Activated CD8-positive, alpha-beta memory T cell treated with anti-CD3 and anti-CD28 coated beads for 36 hours (primary cell): ENCODE measurements at regions not wholly inside any gene's neighbourhood (a gene's known extent, or its start where the extent isn't known, plus 50 kb on each side); places are given as distances from the start of the nearest gene placed in this dataset.

ENCODE experiments used
- CTCF ChIA-PET: fragments of 350-600 bp; sonication (Branson Sonifier 250); formaldehyde crosslinking; loops from one replicate; lab custom pipeline; 2021; ENCODE audit warnings: antibody characterized with exemption; lab: Charles Lee
- POLR2A ChIA-PET: fragments of 350-600 bp; sonication (Branson Sonifier 250); formaldehyde crosslinking; loops from one replicate; lab custom pipeline; 2021; ENCODE audit warnings: antibody characterized with exemption; lab: Charles Lee

DNA sequence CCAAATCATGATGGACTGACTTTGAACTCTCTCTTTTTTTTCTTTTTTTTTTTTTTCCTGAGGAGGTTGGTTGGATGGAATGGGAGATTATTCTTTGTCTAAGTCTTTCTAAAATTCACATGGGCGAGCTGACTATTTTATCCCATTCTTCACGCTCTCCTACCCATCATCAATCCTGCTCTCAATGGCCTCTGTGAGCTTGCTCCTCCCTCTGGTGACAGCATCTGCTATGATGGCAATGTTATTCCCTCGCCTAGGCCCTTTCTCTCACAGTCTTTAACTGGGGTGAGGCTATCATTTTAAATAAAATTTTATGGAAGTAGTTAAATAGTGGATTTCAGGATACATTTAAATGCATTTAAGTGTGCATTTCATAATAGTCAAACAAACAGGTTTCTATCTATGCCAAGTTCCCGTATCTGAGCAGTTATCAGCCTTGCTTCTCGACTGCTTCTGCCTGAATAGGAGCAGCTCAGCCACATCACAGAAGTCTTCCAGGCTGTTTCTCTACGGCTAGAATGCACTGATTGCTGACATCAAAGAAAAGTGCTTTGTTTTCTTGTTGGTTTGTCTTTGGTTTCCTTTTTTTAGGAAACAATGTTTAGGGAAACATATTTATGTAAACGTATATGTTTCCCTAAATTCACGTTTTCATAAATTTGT, 2233.8 kb downstream of the MAT2B start:
- ChIA-PET POLR2A (no interaction called here), CTCF (no interaction called here)

DNA sequence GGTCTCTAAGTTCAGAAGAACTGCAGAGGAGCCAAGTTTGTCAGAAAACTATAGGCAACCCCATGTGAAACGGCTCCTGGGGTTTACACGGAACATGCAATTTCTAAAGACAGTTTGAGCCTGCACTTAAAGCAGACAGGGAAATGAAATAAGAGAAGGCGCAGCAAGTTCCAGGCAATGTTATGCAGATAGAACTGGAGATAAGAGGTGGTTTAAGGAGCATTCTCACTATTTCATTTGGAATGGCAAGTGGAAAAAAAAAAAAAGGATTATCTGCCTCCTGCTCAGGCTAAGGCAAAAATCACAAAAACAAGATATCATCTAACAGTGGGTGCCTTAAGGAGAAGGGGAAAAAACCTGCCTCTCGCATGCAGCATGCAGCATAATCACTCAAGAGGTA, 2252.4 kb downstream of the MAT2B start:
- ChIA-PET POLR2A (no interaction called here), CTCF (no interaction called here)

DNA sequence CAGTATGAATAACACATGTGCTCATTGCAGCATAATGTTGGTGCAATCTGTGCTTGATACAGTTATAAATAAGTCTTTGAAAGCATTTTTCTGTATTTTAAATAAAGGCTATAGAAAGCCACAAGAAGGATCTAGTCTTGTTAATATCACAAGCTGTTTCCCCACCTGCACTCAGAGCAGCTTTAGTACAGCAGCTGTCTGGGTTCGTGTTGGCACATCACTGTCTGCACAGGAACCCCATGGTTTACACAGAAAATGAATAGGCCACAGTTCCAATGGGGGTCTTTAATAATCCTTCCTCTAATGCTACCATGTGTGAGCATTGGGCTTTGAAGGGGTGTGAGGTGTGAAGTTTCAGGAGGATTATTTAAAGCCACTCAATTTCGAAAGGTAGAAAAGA, 2269.7 kb downstream of the MAT2B start:
- CTCF ChIA-PET = no interaction called here
- POLR2A ChIA-PET = no interaction called here

DNA sequence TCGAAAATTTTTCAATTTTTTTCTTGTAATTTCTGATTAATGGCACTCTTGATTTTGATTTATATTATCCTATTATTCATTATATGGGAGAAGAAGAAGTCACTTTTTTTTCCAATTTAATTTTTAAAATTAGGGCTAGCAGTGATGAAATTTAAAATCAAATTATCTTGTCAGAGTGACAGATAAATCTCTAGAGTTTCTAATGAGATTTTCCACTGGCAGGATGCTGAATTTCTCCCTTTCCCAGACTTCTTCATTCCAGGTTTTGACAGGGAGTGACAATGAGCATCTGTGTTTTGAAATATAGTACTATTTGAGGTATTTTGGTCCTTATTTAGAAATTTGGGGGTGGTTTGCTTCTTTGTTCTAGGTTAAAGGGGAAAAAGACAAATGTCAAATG, 2274.1 kb downstream of the MAT2B start:
- ChIA-PET CTCF (no interaction called here), POLR2A (no interaction called here)

DNA sequence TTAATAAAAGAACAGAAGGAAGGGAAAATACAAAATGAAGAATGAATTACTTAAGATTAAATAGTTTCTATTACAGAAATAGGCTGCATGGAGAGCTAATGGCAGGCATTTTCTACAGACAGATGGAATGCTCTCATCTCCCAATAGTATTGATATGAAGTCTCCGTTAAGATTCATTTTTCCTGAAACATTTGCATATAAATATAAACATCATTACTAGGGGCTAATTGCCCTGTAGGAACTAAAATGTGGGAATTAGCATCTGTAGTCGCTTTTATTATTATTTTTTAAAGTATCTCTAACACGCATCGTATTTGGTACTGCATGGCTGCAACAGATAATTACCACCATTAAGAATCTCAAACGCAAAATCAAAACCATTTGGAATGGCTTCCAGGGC, 2275.5 kb downstream of the MAT2B start:
- CTCF ChIA-PET = no interaction called here
- POLR2A ChIA-PET = no interaction called here

DNA sequence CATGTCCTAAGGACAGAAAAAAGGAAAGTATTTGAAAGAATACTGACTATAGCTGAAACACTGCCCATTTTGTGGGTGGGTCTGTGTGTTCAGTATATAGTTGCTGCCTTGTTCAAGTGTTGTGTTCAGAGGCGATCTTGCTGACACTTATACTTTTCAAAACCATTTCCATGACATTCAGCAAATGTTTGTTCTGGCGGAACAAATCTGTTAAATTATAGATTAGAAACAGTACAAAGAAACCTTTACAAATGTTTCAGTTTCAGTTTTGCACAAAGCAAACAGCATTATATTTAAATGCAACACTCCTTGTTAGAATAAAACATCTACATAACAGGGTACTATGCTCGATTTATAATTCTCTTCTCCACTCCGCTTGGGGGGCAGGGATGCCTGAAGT, 2276.3 kb downstream of the MAT2B start:
- ChIA-PET POLR2A (no interaction called here), CTCF (no interaction called here)

DNA sequence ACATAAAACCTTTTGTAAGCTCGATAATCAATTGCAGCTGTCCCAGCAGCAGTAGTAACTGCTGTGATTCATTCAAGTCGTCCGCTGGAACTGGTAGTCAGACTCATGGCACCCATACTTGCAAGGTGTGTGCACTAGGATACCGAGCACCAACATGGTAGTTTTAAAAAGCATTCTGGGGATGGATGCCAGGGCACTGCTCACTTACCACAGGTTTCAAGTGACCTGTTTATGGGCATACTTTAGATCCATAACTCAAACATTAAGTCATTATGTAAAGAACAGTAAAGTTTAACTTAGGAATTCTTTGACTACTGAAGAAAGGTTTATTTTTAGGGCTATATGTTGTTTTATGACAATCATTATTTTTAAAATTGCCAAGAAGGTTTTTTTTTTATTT, 2277.6 kb downstream of the MAT2B start:
- ChIA-PET POLR2A (no interaction called here), CTCF (no interaction called here)

DNA sequence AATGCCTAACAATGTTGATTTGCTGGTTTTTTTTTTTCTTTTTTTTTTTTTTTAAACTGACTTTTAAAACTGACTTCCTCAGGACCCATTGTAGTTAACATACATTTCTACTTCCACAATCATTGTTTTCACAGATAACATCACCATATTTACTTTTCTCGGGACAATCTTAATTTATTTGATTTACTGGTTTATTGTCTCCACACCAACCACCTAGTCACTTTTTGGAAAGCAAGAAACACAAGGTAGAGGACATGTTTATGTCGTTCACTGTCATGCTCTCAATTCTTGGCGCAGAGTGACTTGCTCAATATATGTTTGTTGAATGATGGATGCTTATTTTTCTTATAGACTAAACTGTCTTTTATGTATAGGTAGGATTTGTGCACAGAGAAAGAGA, 2280.7 kb downstream of the MAT2B start:
- POLR2A ChIA-PET = no interaction called here
- CTCF ChIA-PET = no interaction called here

DNA sequence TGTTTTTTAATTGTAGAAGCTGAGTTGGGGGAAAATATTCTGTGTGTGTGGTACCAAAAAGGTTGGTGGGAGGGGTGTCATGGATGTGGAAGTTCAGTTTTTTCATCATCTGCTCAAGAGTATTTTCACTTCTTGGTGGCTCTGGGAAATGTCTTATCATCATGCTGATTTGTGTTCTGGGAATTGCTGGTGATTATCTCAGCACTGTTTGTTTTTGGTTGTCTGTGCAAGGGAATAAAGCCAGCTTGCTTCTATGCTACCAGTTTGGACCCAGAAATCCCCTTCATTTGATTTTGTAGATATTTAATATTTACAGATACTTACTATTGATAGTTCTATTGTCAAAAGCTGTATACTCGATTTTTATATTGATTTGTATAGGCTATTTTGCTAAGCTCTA, 2289.7 kb downstream of the MAT2B start:
- CTCF ChIA-PET = no interaction called here
- POLR2A ChIA-PET = no interaction called here

DNA sequence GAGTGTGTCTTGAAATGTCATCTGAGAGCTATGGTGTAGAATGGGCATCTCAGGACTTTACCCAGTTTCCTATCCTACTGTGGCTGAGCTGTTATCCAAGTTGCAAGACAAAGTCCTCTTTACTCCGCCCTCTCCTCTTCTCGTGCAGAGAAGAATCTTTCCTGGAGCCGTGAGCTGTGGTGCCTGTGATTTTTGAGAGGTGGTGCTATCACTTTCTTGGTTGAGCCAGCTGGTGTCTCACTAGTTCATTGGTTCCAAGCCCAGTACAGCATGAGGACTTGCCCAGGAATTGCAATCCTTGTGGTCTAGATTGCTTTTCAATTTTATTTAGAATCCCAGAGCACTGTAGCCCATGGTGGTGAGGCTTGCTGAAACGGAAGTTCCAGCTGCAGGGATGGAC, 2300.3 kb downstream of the MAT2B start:
- ChIA-PET CTCF (no interaction called here), POLR2A (no interaction called here)

DNA sequence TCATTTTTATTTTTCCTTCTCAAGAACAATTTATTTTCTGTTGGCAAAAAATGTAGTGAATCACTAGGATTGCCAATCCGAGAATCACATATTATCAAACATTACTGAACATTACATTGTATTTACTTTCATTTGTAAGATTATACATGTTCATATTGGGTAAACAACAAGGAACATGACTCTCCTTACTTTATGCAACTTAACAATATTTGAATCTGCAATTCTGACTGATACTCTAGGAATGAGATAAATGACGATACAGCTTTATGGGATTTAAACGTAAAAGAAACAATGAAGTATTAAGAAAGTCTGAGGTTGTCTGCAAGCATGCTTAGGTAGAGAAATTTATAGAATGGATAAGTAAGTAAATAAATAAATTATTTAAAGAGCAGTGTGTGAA, 2302.9 kb downstream of the MAT2B start:
- ChIA-PET CTCF (no interaction called here), POLR2A (no interaction called here)

DNA sequence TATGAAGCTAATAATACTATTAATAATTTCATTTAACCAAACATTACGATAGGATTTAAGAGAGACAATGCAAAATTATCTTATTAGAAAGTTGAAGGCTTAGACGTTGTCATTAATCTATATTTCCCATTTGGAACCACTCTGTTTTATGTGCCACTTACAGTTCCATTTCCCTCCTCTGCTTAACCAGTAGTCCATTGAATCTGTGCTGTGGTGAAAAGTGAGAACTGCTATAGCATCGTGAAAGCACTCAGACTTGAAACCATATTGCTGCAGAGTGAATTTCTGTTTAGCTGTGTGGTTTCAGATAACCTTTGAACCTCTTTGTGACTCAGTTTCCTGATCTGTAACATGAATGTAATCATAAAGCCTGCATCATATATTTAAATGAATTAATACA, 2304.5 kb downstream of the MAT2B start:
- CTCF ChIA-PET = no interaction called here

DNA sequence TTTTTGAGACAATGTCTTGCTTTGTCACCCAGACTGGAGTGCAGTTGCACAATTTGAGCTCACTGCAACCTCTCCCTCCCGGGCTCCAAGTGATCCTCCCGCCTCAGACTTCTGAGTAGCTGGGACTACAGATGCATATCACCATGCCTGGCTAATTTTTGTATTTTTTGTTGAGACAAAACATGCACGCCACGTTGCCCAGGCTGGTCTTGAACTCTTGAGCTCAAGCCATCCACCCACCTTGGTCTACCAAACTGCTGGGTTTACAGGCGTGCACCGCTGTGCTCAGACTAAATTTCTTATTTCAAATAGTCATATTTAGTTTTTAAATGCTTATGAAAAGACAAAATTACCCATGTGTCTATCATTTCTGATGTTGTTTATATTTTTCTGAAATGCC, 2324.1 kb downstream of the MAT2B start:
- ChIA-PET POLR2A (no interaction called here), CTCF (no interaction called here)

More for the DNA sequence above, 2304.5 kb downstream of the MAT2B start:
- POLR2A ChIA-PET = no interaction called here

DNA sequence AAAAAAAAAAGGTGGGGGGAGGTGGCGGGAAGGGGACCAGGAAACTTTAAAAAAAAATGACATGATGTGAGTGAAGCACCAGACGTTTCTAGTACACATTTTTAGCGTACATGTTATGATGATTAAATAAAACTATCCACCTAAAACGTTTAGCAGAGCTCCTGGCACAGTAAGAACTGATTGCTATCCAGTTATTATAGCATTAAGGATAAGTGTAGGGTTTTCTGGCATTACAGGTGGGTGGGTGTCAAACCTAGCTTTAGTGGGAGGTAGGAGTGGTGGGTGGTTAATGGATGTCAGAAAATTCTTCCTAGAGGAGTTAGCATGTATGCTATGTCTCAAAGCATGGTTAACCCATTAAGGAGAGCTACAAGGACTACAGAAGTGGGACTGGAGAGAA, 2329.5 kb downstream of the MAT2B start:
- POLR2A ChIA-PET = no interaction called here
- CTCF ChIA-PET = no interaction called here

DNA sequence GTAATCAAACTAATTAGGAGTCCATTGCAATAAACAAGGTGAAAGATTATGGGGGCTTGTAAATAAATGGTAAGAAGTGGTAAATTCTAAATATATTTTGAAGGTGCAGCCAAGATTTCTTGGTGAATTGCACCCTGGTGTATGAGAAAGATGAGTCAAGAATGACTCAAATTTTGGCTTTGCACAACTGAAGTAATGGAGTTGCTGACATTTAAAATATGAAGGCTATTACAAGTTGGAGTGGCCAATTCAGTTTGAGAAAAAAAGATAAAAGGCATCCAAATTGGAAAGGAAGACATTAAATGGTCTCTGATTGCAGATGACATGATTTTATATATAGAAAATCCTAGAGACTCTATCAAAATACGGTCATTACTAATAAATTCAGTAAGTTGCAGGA, 2330.6 kb downstream of the MAT2B start:
- ChIA-PET CTCF (no interaction called here), POLR2A (no interaction called here)

DNA sequence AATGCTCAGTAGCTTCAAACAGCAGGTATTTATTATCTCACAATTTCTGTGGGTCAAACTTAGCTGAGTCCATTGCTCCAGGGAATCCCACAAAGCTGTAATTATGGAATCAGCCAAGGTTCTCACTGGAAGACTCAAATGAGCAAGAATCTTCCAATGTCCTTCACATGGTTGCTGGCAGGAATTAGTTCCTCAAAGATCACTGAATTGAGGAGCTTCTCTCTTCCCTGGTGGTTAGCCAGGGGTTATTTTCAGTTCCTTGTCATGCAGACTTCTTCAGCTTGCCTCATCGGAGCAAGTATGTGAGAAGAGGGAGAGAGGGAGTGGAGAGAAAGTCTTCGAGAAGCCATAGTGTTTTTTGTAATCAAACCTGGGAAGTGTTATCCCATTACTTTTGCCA, 2331.9 kb downstream of the MAT2B start:
- POLR2A ChIA-PET = no interaction called here

DNA sequence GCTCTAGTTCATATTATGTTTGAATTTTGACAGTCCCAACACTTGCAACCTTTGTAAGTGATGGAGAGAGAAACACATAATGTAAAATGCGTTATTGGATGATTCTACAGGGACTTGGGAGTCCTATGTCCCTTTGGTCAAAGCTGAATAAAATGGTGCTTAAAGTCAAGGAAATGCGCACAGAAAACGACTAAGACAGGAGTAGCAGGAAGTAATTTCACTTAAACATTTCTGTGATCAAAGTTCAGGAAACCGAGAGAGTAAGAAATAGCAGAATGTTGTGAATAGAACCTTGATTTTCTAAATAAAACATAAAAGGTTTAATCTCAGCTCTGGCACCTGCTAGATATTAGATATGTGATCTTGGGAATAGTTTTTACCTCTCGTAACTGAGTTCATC, 2339.2 kb downstream of the MAT2B start:
- ChIA-PET POLR2A (no interaction called here), CTCF (no interaction called here)

More for the DNA sequence above, 2331.9 kb downstream of the MAT2B start:
- CTCF ChIA-PET = no interaction called here

DNA sequence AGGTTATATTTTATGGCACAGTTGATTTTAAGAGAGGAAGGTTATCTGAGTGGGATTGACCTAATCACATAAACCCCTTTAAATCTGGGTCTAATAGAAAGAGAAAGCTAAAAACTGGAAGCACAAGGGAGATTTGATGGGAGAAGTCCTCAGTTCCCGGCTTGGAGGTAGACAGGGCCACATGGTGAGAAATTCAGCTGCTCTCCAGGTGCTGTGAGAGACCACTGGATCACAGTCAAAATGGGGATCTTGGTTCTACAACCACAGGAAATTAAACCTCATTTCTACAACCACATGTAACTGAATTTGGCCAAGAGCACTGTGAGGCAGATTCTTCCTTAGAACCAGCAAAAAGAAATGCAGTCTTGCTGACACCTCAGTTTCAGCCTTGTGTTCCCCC, 2352.7 kb downstream of the MAT2B start:
- CTCF ChIA-PET = no interaction called here

DNA sequence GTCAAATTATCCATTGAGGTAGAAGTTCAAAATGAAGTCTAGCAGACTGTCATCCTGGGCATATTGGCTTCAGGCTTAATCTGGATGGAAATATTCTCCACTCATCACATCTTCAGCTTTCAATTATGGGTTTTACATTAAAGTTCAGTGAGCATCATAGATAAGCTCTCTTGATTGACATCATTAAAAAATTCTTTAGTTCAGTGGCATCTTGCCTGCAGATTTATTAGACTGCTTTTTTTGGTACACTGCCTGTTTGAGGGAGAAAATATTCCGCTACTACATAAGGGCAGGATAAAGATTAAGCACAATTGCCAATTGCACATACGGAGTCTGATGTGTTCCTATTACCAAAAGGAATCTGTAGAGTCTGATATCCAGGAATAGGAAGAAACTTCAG, 2353.8 kb downstream of the MAT2B start:
- ChIA-PET CTCF (no interaction called here), POLR2A (no interaction called here)

More for the DNA sequence above, 2352.7 kb downstream of the MAT2B start:
- POLR2A ChIA-PET = no interaction called here

DNA sequence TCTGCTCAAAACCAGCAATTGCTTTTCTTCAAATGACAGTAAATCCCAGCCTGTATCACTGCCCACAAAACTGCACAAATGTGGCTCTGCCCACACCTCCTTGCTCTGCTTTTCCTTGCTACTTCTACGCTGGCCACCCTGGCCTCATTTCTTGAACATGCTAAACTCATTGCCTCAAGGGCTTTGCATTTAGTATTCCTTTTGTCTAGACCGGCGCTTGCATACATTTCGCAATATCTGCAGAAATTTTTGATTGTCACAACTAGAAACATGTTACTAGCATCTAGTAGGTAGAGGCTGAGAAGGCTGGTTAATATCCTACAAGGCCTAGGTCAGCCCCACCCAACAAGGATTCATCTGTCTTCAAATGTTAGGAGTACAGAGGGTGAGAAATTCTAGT, 2357.8 kb downstream of the MAT2B start:
- ChIA-PET CTCF (no interaction called here), POLR2A (no interaction called here)

DNA sequence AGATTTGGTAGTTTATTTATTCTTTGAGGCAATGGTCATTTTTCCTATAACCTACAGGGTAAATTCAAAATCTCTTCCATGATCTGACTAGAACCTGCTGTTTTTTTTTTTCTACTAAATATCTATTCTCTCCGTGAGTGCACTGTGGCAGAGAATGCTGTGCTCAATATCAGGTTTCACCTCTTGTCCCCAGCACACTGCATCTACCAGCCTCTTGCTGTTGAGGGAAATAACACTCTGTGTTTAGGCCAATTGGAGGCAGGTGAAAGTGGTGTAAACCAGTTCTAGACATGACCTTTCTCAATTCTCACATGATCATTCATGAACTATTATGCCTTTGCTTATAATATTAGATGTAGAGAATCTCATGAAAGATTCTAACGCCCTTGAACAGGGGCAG, 2365.9 kb downstream of the MAT2B start:
- ChIA-PET CTCF (no interaction called here), POLR2A (no interaction called here)

DNA sequence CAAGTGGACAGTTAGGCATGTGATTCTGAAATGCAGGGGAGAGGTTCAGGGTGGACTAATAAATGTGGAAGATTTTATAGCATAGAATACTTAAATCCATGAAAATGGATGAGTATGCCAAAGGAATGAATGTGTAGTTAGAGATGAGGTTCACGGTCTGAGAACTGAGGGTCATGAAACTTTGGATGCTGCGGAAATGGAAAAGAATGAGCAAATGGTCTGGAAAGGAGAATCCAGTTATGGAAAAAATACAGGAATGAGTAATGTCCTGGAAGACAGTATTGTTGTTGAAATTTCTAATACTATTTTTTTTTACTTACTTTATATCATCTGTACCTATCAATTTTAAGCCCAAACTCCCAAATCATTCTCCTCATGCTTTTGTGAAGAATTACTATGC, 2369.4 kb downstream of the MAT2B start:
- ChIA-PET CTCF (no interaction called here), POLR2A (no interaction called here)
